H1 (cell line): ENCODE measurements at regions not wholly inside any gene's neighbourhood (a gene's known extent, or its start where the extent isn't known, plus 50 kb on each side); places are given as distances from the start of the nearest gene placed in this dataset.

Experiments
- FOSL1 ChIP-seq: IDR thresholded peaks from 2 replicates; pipeline ENCODE4 v1.6.1; 2011; ENCODE audit warnings: mild to moderate bottlenecking, low read depth, low read length, moderate library complexity; ENCODE audit not compliant: insufficient read depth

DNA sequence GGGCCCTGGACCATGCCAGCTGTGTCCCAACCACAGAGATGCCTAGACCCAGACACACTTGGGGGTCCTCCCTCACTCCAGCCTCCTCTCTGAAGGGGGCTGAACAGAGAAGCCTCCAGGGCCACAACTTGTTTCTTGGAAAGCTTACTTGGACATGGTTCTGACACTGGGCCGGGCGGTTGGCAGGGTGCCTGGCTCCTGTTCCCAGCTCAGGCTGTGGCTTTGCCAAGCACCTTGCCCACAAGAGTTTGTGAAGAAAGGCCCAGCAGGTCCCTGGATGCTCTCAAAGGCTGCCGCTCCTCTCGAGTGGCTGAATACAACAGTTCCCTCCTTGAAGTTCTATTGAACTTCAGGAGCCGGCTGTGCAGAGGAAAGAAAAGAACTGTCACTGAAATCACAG lies 181.6 kb downstream of the PTPN20 start (continued):
- TF ChIP-seq FOSL1: no peak
- TF ChIP-seq, all 59 proteins: peak for 0
